ENCODE measurements at regions not wholly inside any gene's neighbourhood (a gene's known extent, or its start where the extent isn't known, plus 50 kb on each side); places are given as distances from the start of the nearest gene placed in this dataset.

- intact Hi-C loops (cut with DNase I), result no loop called here
- Histone ChIP-seq H3K4me1 (ENCODE audit: control insufficient read depth in 2 of 3, insufficient read depth in 2 of 3, low read depth in 1 of 3, low read length in 3 of 3) (no peaks in the 10 kb centered on the region), H3K4me3 (ENCODE audit: low read length in 3 of 3) (no peak overlapping the region), H3K27me3 (ENCODE audit: control insufficient read depth, insufficient read depth, low read length) (no peaks in the 10 kb centered on the region), H3K36me3 (ENCODE audit: control insufficient read depth in 2 of 3, insufficient read depth in 3 of 3, low read length in 3 of 3) (no peaks in the 10 kb centered on the region), H3K9me3 (ENCODE audit: control insufficient read depth in 2 of 3, insufficient read depth in 1 of 3, low read length in 3 of 3) (no peaks in the 10 kb centered on the region), H3K9ac (ENCODE audit: low read length in 3 of 3) (no peak overlapping the region), H3K27ac (ENCODE audit: low read depth in 2 of 2, low read length in 2 of 2) (no peak overlapping the region)
- FAIRE-seq, result no peak
- no peak for DNase-seq
- no peak for TF ChIP-seq CTCF (IDR thresholded peaks at IDR 0.05; ENCODE audit: borderline replicate concordance, extremely low read depth, insufficient read depth)
Measured at GRCh38 chr5:89451263-89451662, 568.3 kb upstream of the MEF2C start.

GRCh38 chr5:89450149-89450538, 567.2 kb upstream of the MEF2C start:
- H3K4me3 ChIP-seq (ENCODE audit: low read length in 3 of 3), result no peak overlapping the region
- no peaks in the 10 kb centered on the region for H3K4me1 ChIP-seq (ENCODE audit: control insufficient read depth in 2 of 3, insufficient read depth in 2 of 3, low read depth in 1 of 3, low read length in 3 of 3)
- no peak overlapping the region for H3K9ac ChIP-seq (ENCODE audit: low read length in 3 of 3)
- no peaks in the 10 kb centered on the region for H3K27me3 ChIP-seq (ENCODE audit: control insufficient read depth, insufficient read depth, low read length)
- intact Hi-C loops (cut with DNase I), result no loop called here
- DNase-seq (no peak), FAIRE-seq (no peak)
- H3K9me3 ChIP-seq (ENCODE audit: control insufficient read depth in 2 of 3, insufficient read depth in 1 of 3, low read length in 3 of 3), result no peaks in the 10 kb centered on the region
- TF ChIP-seq CTCF (IDR thresholded peaks at IDR 0.05; ENCODE audit: borderline replicate concordance, extremely low read depth, insufficient read depth), result no peak
- H3K27ac ChIP-seq (ENCODE audit: low read depth in 2 of 2, low read length in 2 of 2), result no peak overlapping the region
- H3K36me3 ChIP-seq (ENCODE audit: control insufficient read depth in 2 of 3, insufficient read depth in 3 of 3, low read length in 3 of 3), result no peaks in the 10 kb centered on the region

- DNase-seq, result no peak
- no peaks in the 10 kb centered on the region for H3K27me3 ChIP-seq (ENCODE audit: control insufficient read depth, insufficient read depth, low read length)
- H3K4me1 ChIP-seq (ENCODE audit: control insufficient read depth in 2 of 3, insufficient read depth in 2 of 3, low read depth in 1 of 3, low read length in 3 of 3), result no peaks in the 10 kb centered on the region
- H3K4me3 ChIP-seq (ENCODE audit: low read length in 3 of 3), result no peak overlapping the region
- H3K9me3 ChIP-seq (ENCODE audit: control insufficient read depth in 2 of 3, insufficient read depth in 1 of 3, low read length in 3 of 3), result no peaks in the 10 kb centered on the region
- H3K36me3 ChIP-seq (ENCODE audit: control insufficient read depth in 2 of 3, insufficient read depth in 3 of 3, low read length in 3 of 3), result no peaks in the 10 kb centered on the region
- no peak overlapping the region for H3K27ac ChIP-seq (ENCODE audit: low read depth in 2 of 2, low read length in 2 of 2)
- intact Hi-C loops (cut with DNase I), result no loop called here
- FAIRE-seq, result no peak
- H3K9ac ChIP-seq (ENCODE audit: low read length in 3 of 3), result no peak overlapping the region
- TF ChIP-seq CTCF (IDR thresholded peaks at IDR 0.05; ENCODE audit: borderline replicate concordance, extremely low read depth, insufficient read depth), result no peak
Measured at GRCh38 chr5:89449392-89450148, 566.6 kb upstream of the MEF2C start.

GRCh38 chr5:89447027-89447426, 564.0 kb upstream of the MEF2C start:
- FAIRE-seq (no peak), DNase-seq (no peak)
- intact Hi-C loops (cut with DNase I), result no loop called here
- Histone ChIP-seq H3K4me1 (ENCODE audit: control insufficient read depth in 2 of 3, insufficient read depth in 2 of 3, low read depth in 1 of 3, low read length in 3 of 3) (no peaks in the 10 kb centered on the region), H3K27ac (ENCODE audit: low read depth in 2 of 2, low read length in 2 of 2) (no peak overlapping the region), H3K4me3 (ENCODE audit: low read length in 3 of 3) (no peak overlapping the region), H3K36me3 (ENCODE audit: control insufficient read depth in 2 of 3, insufficient read depth in 3 of 3, low read length in 3 of 3) (no peaks in the 10 kb centered on the region), H3K9ac (ENCODE audit: low read length in 3 of 3) (no peak overlapping the region), H3K27me3 (ENCODE audit: control insufficient read depth, insufficient read depth, low read length) (no peaks in the 10 kb centered on the region), H3K9me3 (ENCODE audit: control insufficient read depth in 2 of 3, insufficient read depth in 1 of 3, low read length in 3 of 3) (no peaks in the 10 kb centered on the region)
- no peak for TF ChIP-seq CTCF (IDR thresholded peaks at IDR 0.05; ENCODE audit: borderline replicate concordance, extremely low read depth, insufficient read depth)
